Neural progenitor cell (in vitro differentiated cells): ENCODE measurements at regions not wholly inside any gene's neighbourhood (a gene's known extent, or its start where the extent isn't known, plus 50 kb on each side); places are given as distances from the start of the nearest gene placed in this dataset.

Experiments
- DNase-seq: peaks from one replicate; pipeline ENCODE4 v3.0.0-alpha.2; 2016; ENCODE audit warnings: low spot score
- H2AFZ ChIP-seq: fragments of 200-600 bp; sonication (generic); replicated peaks from 2 replicates; pipeline ENCODE4 v1.6.1; 2016; ENCODE audit warnings: antibody characterized with exemption
- H3F3A ChIP-seq: fragments of 200-600 bp; sonication (generic); 2 replicates; pipeline ENCODE4 v1.6.1; 2016; ENCODE audit warnings: antibody characterized with exemption, low read depth
- H3K27ac ChIP-seq: fragments of 200-600 bp; sonication (generic); 2 replicates; pipeline ENCODE4 v1.5.1; 2016; ENCODE audit warnings: mild to moderate bottlenecking
- H3K27me3 ChIP-seq: fragments of 200-600 bp; sonication (generic); 2 replicates; pipeline ENCODE4 v1.6.1; 2016; ENCODE audit warnings: mild to moderate bottlenecking, moderate library complexity
- H3K36me3 ChIP-seq: fragments of 200-600 bp; sonication (generic); 2 replicates; pipeline ENCODE4 v1.5.1; 2016
- H3K4me1 ChIP-seq: fragments of 200-600 bp; sonication (generic); 2 replicates; pipeline ENCODE4 v1.6.1; 2016; ENCODE audit warnings: mixed run types
- H3K4me2 ChIP-seq: fragments of 200-600 bp; sonication (generic); 2 replicates; pipeline ENCODE4 v1.6.1; 2016
- H3K4me3 ChIP-seq: fragments of 200-600 bp; sonication (generic); 2 replicates; pipeline ENCODE4 v1.5.1; 2016
- H3K79me2 ChIP-seq: fragments of 200-600 bp; sonication (generic); 2 replicates; pipeline ENCODE4 v1.6.1; 2016; ENCODE audit warnings: low read depth
- H3K9ac ChIP-seq: fragments of 200-600 bp; sonication (generic); 2 replicates; pipeline ENCODE4 v1.6.1; 2016
- H3K9me3 ChIP-seq: fragments of 200-600 bp; sonication (generic); 2 replicates; pipeline ENCODE4 v1.5.1; 2016; ENCODE audit warnings: low read depth
- H4K20me1 ChIP-seq: fragments of 200-600 bp; sonication (generic); 2 replicates; pipeline ENCODE4 v1.6.1; 2016; ENCODE audit warnings: low read depth
- H3K27ac Mint-ChIP-seq: 3 replicates; pipeline ENCODE4 v1.8.0; 2021; ENCODE audit warnings: mixed read lengths
- H3K27me3 Mint-ChIP-seq: 2 replicates; pipeline ENCODE4 v1.8.0; 2022; ENCODE audit warnings: low read depth, mild to moderate bottlenecking, inconsistent platforms, moderate library complexity, mixed read lengths; ENCODE audit not compliant: insufficient read depth
- H3K36me3 Mint-ChIP-seq: 3 replicates; pipeline ENCODE4 v1.8.0; 2021; ENCODE audit warnings: mixed read lengths
- H3K4me1 Mint-ChIP-seq: 3 replicates; pipeline ENCODE4 v1.8.0; 2021; ENCODE audit warnings: mixed read lengths
- H3K4me3 Mint-ChIP-seq: 3 replicates; pipeline ENCODE4 v1.8.0; 2021; ENCODE audit warnings: mild to moderate bottlenecking, moderate library complexity, mixed read lengths
- H3K9me3 Mint-ChIP-seq: 3 replicates; pipeline ENCODE4 v1.8.0; 2020; ENCODE audit warnings: mixed read lengths
- CTCF ChIP-seq: fragments of 200-600 bp; sonication (generic); IDR thresholded peaks from 2 replicates; pipeline ENCODE4 v1.5.1; 2017; ENCODE audit warnings: antibody characterized with exemption, mild to moderate bottlenecking
- EZH2 ChIP-seq: fragments of 200-600 bp; sonication (generic); IDR thresholded peaks from 2 replicates; pipeline ENCODE4 v1.6.1; 2017; ENCODE audit warnings: antibody characterized with exemption, mild to moderate bottlenecking, moderate library complexity
- EZH2phosphoT487 ChIP-seq: fragments of 200-600 bp; sonication (generic); IDR thresholded peaks from 2 replicates; pipeline ENCODE4 v1.6.1; 2017; ENCODE audit warnings: antibody characterized with exemption

- Histone ChIP-seq H3K4me2 (peak overlapping the region; percentile 21), H3K4me3 (no peak overlapping the region)
Observed at GRCh38 chr12:93080994-93081809, 152.1 kb upstream of the EEA1 start.

GRCh38 chr12:93081810-93082165 is 152.7 kb upstream of the EEA1 start:
- Histone ChIP-seq H3K4me2 (no peak overlapping the region), H3K36me3 (no peaks in the 10 kb centered on the region), H3F3A (peaks cover 15% of the 10 kb centered on the region), H3K4me3 (no peak overlapping the region), H3K27ac (no peak overlapping the region), H3K4me1 (peaks cover 25% of the 10 kb centered on the region), H3K9ac (no peak overlapping the region), H3K27me3 (no peaks in the 10 kb centered on the region), H2AFZ (no peak overlapping the region), H3K9me3 (no peaks in the 10 kb centered on the region), H3K79me2 (no peaks in the 10 kb centered on the region), H4K20me1 (no peaks in the 10 kb centered on the region)
- Mint-ChIP-seq H3K36me3 (peaks cover 6% of the 10 kb centered on the region), H3K4me3 (peak overlapping the region; percentile 14), H3K4me1 (peaks cover 23% of the 10 kb centered on the region), H3K27ac (no peak overlapping the region), H3K27me3 (peaks cover 11% of the 10 kb centered on the region), H3K9me3 (peaks cover 29% of the 10 kb centered on the region)
- TF ChIP-seq EZH2phosphoT487: no peak
- no peak for TF ChIP-seq CTCF
- no peak for TF ChIP-seq EZH2
- DNase-seq: no peak

More at GRCh38 chr12:93080994-93081809, 152.1 kb upstream of the EEA1 start:
- no peaks in the 10 kb centered on the region for H3K36me3 ChIP-seq
- peaks cover 6% of the 10 kb centered on the region for H3K36me3 Mint-ChIP-seq
- H3K4me1 ChIP-seq: peaks cover 25% of the 10 kb centered on the region
- peaks cover 26% of the 10 kb centered on the region for H3K9me3 Mint-ChIP-seq
- H3K4me3 Mint-ChIP-seq: peak overlapping the region; percentile 50
- peak overlapping the region; percentile 95 for H3K27ac Mint-ChIP-seq
- no peaks in the 10 kb centered on the region for H3K9me3 ChIP-seq
- peak; percentile 43 for DNase-seq
- H3K9ac ChIP-seq: no peak overlapping the region
- TF ChIP-seq EZH2phosphoT487 (no peak), EZH2 (no peak), CTCF (no peak)
- peak overlapping the region; percentile 93 for H2AFZ ChIP-seq
- no peaks in the 10 kb centered on the region for H3K27me3 ChIP-seq
- peaks cover 23% of the 10 kb centered on the region for H3K4me1 Mint-ChIP-seq
- peaks cover 8% of the 10 kb centered on the region for H3K27me3 Mint-ChIP-seq
- H3F3A ChIP-seq: peaks cover 15% of the 10 kb centered on the region
- H3K27ac ChIP-seq: no peak overlapping the region
- H4K20me1 ChIP-seq: no peaks in the 10 kb centered on the region
- no peaks in the 10 kb centered on the region for H3K79me2 ChIP-seq

DNA sequence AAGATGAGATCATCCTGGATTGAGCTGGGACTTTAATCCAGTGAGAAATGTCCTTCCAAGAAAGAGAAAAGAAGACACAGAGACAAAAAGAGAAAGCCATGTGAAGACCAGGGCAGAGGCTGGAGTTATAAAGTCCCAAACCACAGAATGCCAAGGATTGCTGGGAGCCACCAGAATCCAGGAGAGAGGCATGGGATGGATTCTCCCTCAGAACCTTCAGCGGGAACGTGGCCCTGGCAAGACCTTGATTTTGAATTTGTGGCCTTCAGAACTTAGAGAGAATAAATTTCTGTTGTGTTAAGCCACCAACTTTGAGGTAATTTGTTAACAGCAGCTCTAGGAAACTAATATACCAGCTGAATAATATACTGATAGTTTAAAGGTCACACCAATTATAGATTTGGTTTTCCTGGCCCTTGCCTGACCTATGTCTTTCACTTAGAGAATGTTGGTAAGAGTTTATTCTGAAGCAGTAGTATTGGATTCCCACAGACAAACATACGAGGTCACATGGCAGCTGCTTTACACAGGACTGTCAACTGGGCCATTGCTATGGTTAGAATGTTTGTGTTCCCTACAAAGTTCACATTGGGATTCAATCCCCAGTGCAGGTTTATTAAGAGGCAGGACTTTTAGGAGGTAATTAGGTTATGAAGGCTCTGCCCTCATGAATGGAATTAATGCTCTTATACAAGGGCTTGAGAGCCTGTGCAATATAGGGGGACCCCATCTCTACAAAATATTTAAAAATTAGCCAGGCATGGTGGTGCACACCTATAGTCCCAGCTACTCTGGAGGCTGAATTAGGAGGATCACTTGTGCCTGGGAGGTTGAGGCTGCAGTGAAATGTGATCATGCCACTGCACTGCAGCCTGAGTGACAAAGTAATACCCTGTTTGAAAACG is 156.5 kb upstream of the EEA1 start:
- no peaks in the 10 kb centered on the region for H4K20me1 ChIP-seq
- H3K79me2 ChIP-seq: no peaks in the 10 kb centered on the region
- H3K27me3 ChIP-seq: no peaks in the 10 kb centered on the region
- H3K4me2 ChIP-seq: no peak overlapping the region
- H2AFZ ChIP-seq: no peak overlapping the region
- no peaks in the 10 kb centered on the region for H3K36me3 ChIP-seq
- Mint-ChIP-seq H3K4me3 (no peak overlapping the region), H3K27me3 (peaks cover 12% of the 10 kb centered on the region), H3K9me3 (peaks cover 28% of the 10 kb centered on the region), H3K4me1 (peaks cover 13% of the 10 kb centered on the region), H3K36me3 (peaks cover 6% of the 10 kb centered on the region), H3K27ac (no peak overlapping the region)
- no peaks in the 10 kb centered on the region for H3K9me3 ChIP-seq
- DNase-seq: no peak
- peaks cover 11% of the 10 kb centered on the region for H3F3A ChIP-seq
- H3K9ac ChIP-seq: no peak overlapping the region
- peaks cover 9% of the 10 kb centered on the region for H3K4me1 ChIP-seq
- H3K4me3 ChIP-seq: no peak overlapping the region
- H3K27ac ChIP-seq: no peak overlapping the region
- TF ChIP-seq EZH2: no peak
